Endothelial cell of umbilical vein (primary cell): ENCODE measurements at regions not wholly inside any gene's neighbourhood (a gene's known extent, or its start where the extent isn't known, plus 50 kb on each side); places are given as distances from the start of the nearest gene placed in this dataset.
A peak's percentile ranks its signal among the peaks of the same experiment; 100 is the strongest.
"Not testable (repeated sequence)": the region's sequence is repeated elsewhere in the genome, so short reads cannot be mapped to it uniquely, and the experiment has no call there.

ENCODE experiments used
- BruUV-seq: library from RNA; stranded (reverse); fragments of 400-500 nt; replicated peaks from 2 replicates; lab custom pipeline; 2021; lab: Mats Ljungman, UMichigan
- CTCF ChIA-PET: fragments of 300-600, 350-600 bp; sonication (Branson Sonifier 250); formaldehyde crosslinking; loops from one replicate; lab custom pipeline; 2021; ENCODE audit warnings: antibody characterized with exemption, inconsistent platforms; lab: Charles Lee
- POLR2A ChIA-PET: fragments of 300-600, 350-600 bp; sonication (Branson Sonifier 250); formaldehyde crosslinking; loops from one replicate; lab custom pipeline; 2021; ENCODE audit warnings: antibody characterized with exemption, inconsistent platforms; lab: Charles Lee
- DNase-seq: peaks from one replicate; pipeline ENCODE4 v3.0.0-alpha.2; 2011; ENCODE audit warnings: low read depth, low spot score
- FAIRE-seq: peaks from 2 replicates; lab custom pipeline; 2011; peaks lifted over from hg19 to GRCh38; lab: Jason Lieb, UNC
- H2AFZ ChIP-seq: 2 replicates; pipeline ENCODE4 v1.6.0; 2012; ENCODE audit warnings: low read depth, low read length, control low read depth, inconsistent platforms
- H3K27ac ChIP-seq: 2 replicates; pipeline ENCODE4 v1.5.1; 2011; ENCODE audit warnings: low read depth, mild to moderate bottlenecking, control low read depth, low read length, moderate library complexity; ENCODE audit not compliant: insufficient read depth
- H3K27me3 ChIP-seq, 2 experiments: 2 replicates each; pipeline versions ENCODE4 v1.6.0 to v1.6.1; 2011; ENCODE audit warnings: low read length in 2 of 2, mixed read lengths in 1 of 2; ENCODE audit not compliant: control insufficient read depth in 2 of 2, insufficient read depth in 2 of 2
- H3K36me3 ChIP-seq, 2 experiments: 2 replicates in 1 of 2; 3 replicates in 1 of 2; pipeline ENCODE4 v1.5.1; 2011; ENCODE audit warnings: low read length in 2 of 2, mild to moderate bottlenecking in 1 of 2, moderate library complexity in 1 of 2; ENCODE audit not compliant: control insufficient read depth in 2 of 2, insufficient read depth in 2 of 2; ENCODE audit errors: extremely low read depth in 1 of 2
- H3K4me1 ChIP-seq: 3 replicates; pipeline ENCODE4 v1.5.1; 2011; ENCODE audit warnings: mild to moderate bottlenecking, low read length; ENCODE audit not compliant: control insufficient read depth, insufficient read depth; ENCODE audit errors: extremely low read depth
- H3K4me2 ChIP-seq: 2 replicates; pipeline ENCODE4 v1.6.1; 2011; ENCODE audit warnings: low read length, control low read depth, mixed read lengths; ENCODE audit not compliant: insufficient read depth
- H3K4me3 ChIP-seq, 3 experiments: fragments of 200-600 bp in 1 of 3; sonication (generic), shearing (Covaris generic) in 1 of 3; replicated peaks in 1 of 3; 2 replicates each; pipeline ENCODE4 v1.5.1; 2011 to 2016; ENCODE audit warnings: control low read depth in 3 of 3, low read length in 3 of 3, mild to moderate bottlenecking in 2 of 3, inconsistent platforms in 1 of 3, low read depth in 1 of 3, moderate library complexity in 1 of 3; ENCODE audit not compliant: insufficient read depth in 1 of 3
- H3K79me2 ChIP-seq: 2 replicates; pipeline ENCODE4 v1.6.0; 2012; ENCODE audit warnings: low read length, inconsistent platforms; ENCODE audit not compliant: control insufficient read depth, insufficient read depth
- H3K9ac ChIP-seq: replicated peaks from 2 replicates; pipeline ENCODE3; 2011; ENCODE audit warnings: low read length, control low read depth; ENCODE audit not compliant: insufficient read depth; ENCODE audit errors: extremely low read depth
- H3K9me1 ChIP-seq: replicated peaks from 3 replicates; pipeline ENCODE4 v1.6.0; 2011; ENCODE audit warnings: mild to moderate bottlenecking, low read length; ENCODE audit not compliant: control insufficient read depth, insufficient read depth; ENCODE audit errors: extremely low read depth
- H3K9me3 ChIP-seq: replicated peaks from 2 replicates; pipeline ENCODE4 v1.5.1; 2012; ENCODE audit warnings: low read length, inconsistent platforms; ENCODE audit not compliant: control insufficient read depth, insufficient read depth
- H4K20me1 ChIP-seq: replicated peaks from 2 replicates; pipeline ENCODE3; 2011; ENCODE audit warnings: mild to moderate bottlenecking, low read length; ENCODE audit not compliant: control insufficient read depth, insufficient read depth; ENCODE audit errors: extremely low read depth
- EZH2 ChIP-seq: IDR thresholded peaks from 2 replicates; pipeline ENCODE4 v1.6.1; 2012; ENCODE audit warnings: borderline replicate concordance, low read depth, mild to moderate bottlenecking, moderate library complexity, low read length, inconsistent platforms; ENCODE audit not compliant: severe bottlenecking
- GATA2 ChIP-seq: IDR thresholded peaks from 2 replicates; pipeline ENCODE4 v1.7.0; 2011; ENCODE audit warnings: low read depth, mild to moderate bottlenecking, moderate library complexity, mixed read lengths, low read length; ENCODE audit not compliant: insufficient read length, insufficient read depth
- dilution Hi-C: fragments of 300-500 bp; cut with MboI; formaldehyde crosslinking; loops from one replicate; pipeline ENCODE4 v1.15.0; 2019; ENCODE audit warnings: low sequenced_read_pairs; ENCODE audit not compliant: extremely low pct_ligation_motif_present
- intact Hi-C: fragments of 100-400 bp; cut with micrococcal nuclease; formaldehyde crosslinking; loops from one replicate; pipeline ENCODE4 v1.10.0; 2022

DNA sequence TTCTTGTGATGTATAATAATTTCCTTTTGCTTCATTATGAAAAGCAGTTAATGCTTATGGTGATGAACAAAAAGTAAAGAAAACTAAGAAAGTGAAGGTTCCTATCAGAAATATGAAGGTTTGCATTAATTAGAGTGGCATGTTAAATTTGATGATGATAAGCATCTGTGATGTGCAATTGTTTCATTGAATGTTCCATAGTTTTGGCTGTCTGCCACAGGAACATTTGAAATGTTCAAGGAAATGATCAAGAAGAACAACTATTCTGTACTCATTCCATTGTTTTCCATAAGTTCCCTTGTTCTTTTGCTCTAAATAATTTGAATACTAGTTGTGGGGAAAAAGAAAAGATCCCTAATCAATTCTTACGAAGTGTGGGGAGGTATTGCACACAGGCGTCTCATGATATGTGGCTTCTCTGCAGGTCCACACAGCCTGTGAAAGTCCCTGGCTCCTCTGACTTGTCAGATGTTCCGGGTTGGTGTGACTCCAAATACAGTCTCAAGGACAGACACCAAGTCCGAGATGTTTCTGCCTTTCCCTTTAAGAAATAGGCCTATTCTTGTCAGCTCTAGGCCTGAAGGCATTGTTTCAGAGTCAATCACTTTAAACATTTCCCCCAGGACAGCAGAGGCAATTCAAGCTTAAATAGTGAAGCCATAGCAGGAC lies 152.6 kb upstream of the MAST4 start:
- H2AFZ ChIP-seq: no peak overlapping the region
- H3K9me3 ChIP-seq: no peaks in the 10 kb centered on the region
- peak overlapping the region; percentile 20 for H3K27ac ChIP-seq
- H3K4me3 ChIP-seq: no peak overlapping the region
- no TSS peak for BruUV-seq
- H3K27me3 ChIP-seq: no peaks in the 10 kb centered on the region
- peak; percentile 69 for DNase-seq
- peaks cover 9% of the 10 kb centered on the region for H3K4me1 ChIP-seq
- ChIA-PET POLR2A (no interaction called here), CTCF (no interaction called here)
- no peaks in the 10 kb centered on the region for H3K9me1 ChIP-seq
- H3K4me2 ChIP-seq: no peak overlapping the region
- H4K20me1 ChIP-seq: no peaks in the 10 kb centered on the region
- no peaks in the 10 kb centered on the region for H3K79me2 ChIP-seq
- dilution Hi-C loops: no loop called here
- H3K36me3 ChIP-seq: no peaks in the 10 kb centered on the region
- peak; percentile 20 for TF ChIP-seq GATA2
- TF ChIP-seq EZH2: no peak
- peak; percentile 76 for FAIRE-seq
- intact Hi-C loops: no loop called here
- H3K9ac ChIP-seq: no peak overlapping the region

DNA sequence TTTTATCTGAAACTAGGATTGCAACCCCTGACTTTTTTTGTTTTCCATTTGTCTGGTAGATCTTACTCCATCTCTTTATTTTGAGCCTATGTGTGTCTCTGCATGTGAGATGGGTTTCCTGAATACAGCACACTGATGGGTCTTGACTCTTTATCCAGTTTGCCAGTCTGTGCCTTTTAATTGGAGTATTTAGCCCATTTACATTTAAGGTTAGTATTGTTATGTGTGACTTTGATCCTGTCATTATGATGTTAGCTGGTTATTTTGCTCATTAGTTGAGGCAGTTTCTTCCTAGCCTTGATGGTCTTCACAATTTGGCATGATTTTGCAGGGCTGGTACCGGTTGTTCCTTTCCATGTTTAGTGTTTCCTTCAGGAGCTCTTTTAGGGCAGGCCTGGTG lies 148.1 kb upstream of the MAST4 start:
- H3K79me2 ChIP-seq, BruUV-seq, H4K20me1 ChIP-seq, H3K9me1 ChIP-seq, FAIRE-seq, H3K27me3 ChIP-seq, H3K9ac ChIP-seq, POLR2A ChIA-PET, H3K4me2 ChIP-seq, H3K4me3 ChIP-seq, dilution Hi-C loops, H3K36me3 ChIP-seq, H3K4me1 ChIP-seq, H2AFZ ChIP-seq, H3K9me3 ChIP-seq, CTCF ChIA-PET, H3K27ac ChIP-seq, intact Hi-C loops, DNase-seq: not testable (repeated sequence)
